HG03066 (cell line): ENCODE measurements at regions not wholly inside any gene's neighbourhood (a gene's known extent, or its start where the extent isn't known, plus 50 kb on each side); places are given as distances from the start of the nearest gene placed in this dataset.
"Not testable (repeated sequence)": the region's sequence is repeated elsewhere in the genome, so short reads cannot be mapped to it uniquely, and the experiment has no call there.

ENCODE experiments used
- ATAC-seq: cut with Tn5 transposase; IDR thresholded peaks from one replicate; pipeline ENCODE4 v1.9.1; 2021; ENCODE audit warnings: low read depth; ENCODE audit not compliant: unreplicated experiment

GRCh38 chr1:65526049-65526556 is 105.6 kb downstream of the LEPR start:
- no peak for ATAC-seq

- no peak for ATAC-seq
Observed at GRCh38 chr1:65527190-65527589, 106.7 kb downstream of the LEPR start.

GRCh38 chr1:65527707-65528503 is 107.4 kb downstream of the LEPR start:
- no peak for ATAC-seq

- no peak for ATAC-seq
Observed at GRCh38 chr1:65531972-65532570, 111.6 kb downstream of the LEPR start.

GRCh38 chr1:65535981-65536380 is 115.5 kb downstream of the LEPR start:
- no peak for ATAC-seq

GRCh38 chr1:65538086-65538485 is 117.6 kb downstream of the LEPR start:
- no peak for ATAC-seq

GRCh38 chr1:65538664-65539063 is 118.2 kb downstream of the LEPR start:
- ATAC-seq: no peak

- ATAC-seq: no peak
Observed at GRCh38 chr1:65539266-65540131, 119.0 kb downstream of the LEPR start.

GRCh38 chr1:65541161-65541560 is 120.7 kb downstream of the LEPR start:
- ATAC-seq: no peak

- no peak for ATAC-seq
Observed at GRCh38 chr1:65541865-65542264, 121.4 kb downstream of the LEPR start.

GRCh38 chr1:65542592-65542991 is 122.1 kb downstream of the LEPR start:
- ATAC-seq: not testable (repeated sequence)

GRCh38 chr1:65550306-65551010 is 130.0 kb downstream of the LEPR start:
- not testable (repeated sequence) for ATAC-seq

GRCh38 chr1:65552484-65552883 is 132.0 kb downstream of the LEPR start:
- not testable (repeated sequence) for ATAC-seq

GRCh38 chr1:65554086-65554764 is 133.8 kb downstream of the LEPR start:
- not testable (repeated sequence) for ATAC-seq

GRCh38 chr1:65554829-65555228 is 134.4 kb downstream of the LEPR start:
- ATAC-seq: no peak

GRCh38 chr1:65558215-65558614 is 137.7 kb downstream of the LEPR start:
- no peak for ATAC-seq

GRCh38 chr1:65564493-65564892 is 144.0 kb downstream of the LEPR start:
- no peak for ATAC-seq

- ATAC-seq: no peak
Observed at GRCh38 chr1:65568285-65568684, 147.8 kb downstream of the LEPR start.

- no peak for ATAC-seq
Observed at GRCh38 chr1:65572701-65573421, 152.4 kb downstream of the LEPR start.
